ENCODE measurements at regions not wholly inside any gene's neighbourhood (a gene's known extent, or its start where the extent isn't known, plus 50 kb on each side); places are given as distances from the start of the nearest gene placed in this dataset.

- H3K36me3 ChIP-seq = no peaks in the 10 kb centered on the region
- DNase-seq (ENCODE audit: low spot score in 2 of 2) = no peak
- no peaks in the 10 kb centered on the region for H3K27me3 ChIP-seq
- H3K9me3 ChIP-seq = no peaks in the 10 kb centered on the region
- intact Hi-C loops (cut with DNase I) = no loop called here
- no peak overlapping the region for H3K27ac ChIP-seq
- no peak for TF ChIP-seq CTCF (IDR thresholded peaks at IDR 0.05)
- H3K4me3 ChIP-seq = no peak overlapping the region
- peaks cover 0 to 7% of the 10 kb centered on the region in 2 donors for H3K4me1 ChIP-seq
Observed at GRCh38 chr1:203573730-203574129, 52.9 kb upstream of the ATP2B4 start.

Data from ascending aorta (tissue), 2 donors.